B cell (primary cell): ENCODE measurements at regions not wholly inside any gene's neighbourhood (a gene's known extent, or its start where the extent isn't known, plus 50 kb on each side); places are given as distances from the start of the nearest gene placed in this dataset.

ENCODE experiments used
- ATAC-seq: fragments of 200-7000 bp; cut with Tn5 transposase; one replicate; pipeline ENCODE4 v1.10.0; 2021; ENCODE audit warnings: low read depth, mild to moderate bottlenecking, moderate number of reproducible peaks, moderate library complexity
- CTCF ChIA-PET: fragments of 350-600 bp; sonication (Branson Sonifier 250); formaldehyde crosslinking; loops from one replicate; lab custom pipeline; 2021; ENCODE audit warnings: antibody characterized with exemption, inconsistent platforms; lab: Charles Lee
- POLR2A ChIA-PET: fragments of 350-600 bp; sonication (Branson Sonifier 250); formaldehyde crosslinking; loops from one replicate; lab custom pipeline; 2021; ENCODE audit warnings: antibody characterized with exemption; lab: Charles Lee
- DNase-seq: peaks from one replicate; pipeline ENCODE4 v3.0.0; 2013
- H2AFZ ChIP-seq: 2 replicates; pipeline ENCODE4 v1.6.1; 2012; ENCODE audit warnings: mild to moderate bottlenecking, low read depth, low read length; ENCODE audit not compliant: insufficient read depth, poor library complexity, severe bottlenecking
- H3K27ac ChIP-seq, 2 donors: 1 replicate in 1 of 2; 2 replicates in 1 of 2; pipeline ENCODE4 v1.5.1; 2012 to 2013; ENCODE audit warnings: low read length in 2 of 2, mild to moderate bottlenecking in 2 of 2, moderate library complexity in 1 of 2
- H3K27me3 ChIP-seq, 4 experiments: fragments of 200-600 bp in 1 of 4; sonication (generic) in 1 of 4; replicated peaks in 1 of 4; 1 replicate in 2 of 4; 2 replicates in 2 of 4; pipeline versions ENCODE4 v1.6.1 to v1.7.0; 2013 to 2016; ENCODE audit warnings: low read length in 3 of 4, mild to moderate bottlenecking in 2 of 4, mixed read lengths in 1 of 4, moderate library complexity in 1 of 4; ENCODE audit not compliant: insufficient read depth in 4 of 4, control insufficient read depth in 3 of 4; ENCODE audit errors: control extremely low read depth in 1 of 4
- H3K36me3 ChIP-seq, 2 experiments: replicated peaks in 1 of 2; 1 replicate in 1 of 2; 2 replicates in 1 of 2; pipeline versions ENCODE4 v1.6.1 to v1.7.1; 2013; ENCODE audit warnings: low read length in 1 of 2; ENCODE audit not compliant: insufficient read depth in 2 of 2, control insufficient read depth in 1 of 2; ENCODE audit errors: control extremely low read depth in 1 of 2, extremely low read depth in 1 of 2
- H3K4me1 ChIP-seq, 2 donors: fragments of 200-600 bp in 1 of 2; sonication (generic) in 1 of 2; 1 replicate in 1 of 2; 2 replicates in 1 of 2; pipeline versions ENCODE4 v1.5.1 to v1.6.1; 2013 to 2017; ENCODE audit warnings: low read length in 2 of 2; ENCODE audit not compliant: control insufficient read depth in 2 of 2, insufficient read depth in 2 of 2
- H3K4me2 ChIP-seq: replicated peaks from 2 replicates; pipeline ENCODE3; 2012; ENCODE audit warnings: mild to moderate bottlenecking, low read depth, low read length; ENCODE audit not compliant: poor library complexity, severe bottlenecking
- H3K4me3 ChIP-seq, 5 experiments: fragments of 200-600 bp in 1 of 5; sonication (generic) in 1 of 5; 1 replicate in 3 of 5; 2 replicates in 2 of 5; pipeline versions ENCODE4 v1.5.1 to v1.7.0; 2011 to 2016; ENCODE audit warnings: low read length in 4 of 5, mild to moderate bottlenecking in 4 of 5, low read depth in 2 of 5, control low read depth in 1 of 5, moderate library complexity in 1 of 5; ENCODE audit not compliant: insufficient read depth in 1 of 5; ENCODE audit errors: control extremely low read depth in 1 of 5, extremely low read depth in 1 of 5
- H3K79me2 ChIP-seq: fragments of 200-600 bp; sonication (generic); one replicate; pipeline ENCODE4 v1.6.0; 2016; ENCODE audit warnings: low read length; ENCODE audit not compliant: control insufficient read depth, insufficient read depth
- H3K9ac ChIP-seq: fragments of 200-600 bp; sonication (generic); 2 replicates; pipeline ENCODE4 v1.6.1; 2017; ENCODE audit warnings: mild to moderate bottlenecking, low read length, moderate library complexity
- H3K9me3 ChIP-seq, 3 donors: one replicate each; pipeline versions ENCODE4 v1.6.1 to v1.7.1; 2013; ENCODE audit warnings: low read length in 2 of 3; ENCODE audit not compliant: control insufficient read depth in 2 of 3, insufficient read depth in 1 of 3; ENCODE audit errors: control extremely low read depth in 1 of 3
- H4K20me1 ChIP-seq: 2 replicates; pipeline ENCODE4 v1.6.0; 2012; ENCODE audit warnings: mild to moderate bottlenecking, low read length; ENCODE audit not compliant: insufficient read depth, control insufficient read depth, poor library complexity, severe bottlenecking
- H3K27ac Mint-ChIP-seq: one replicate; pipeline ENCODE4 v1.8.0; 2021; ENCODE audit warnings: mixed read lengths
- H3K27me3 Mint-ChIP-seq: one replicate; pipeline ENCODE4 v1.8.0; 2021; ENCODE audit warnings: mixed read lengths
- H3K4me1 Mint-ChIP-seq: one replicate; pipeline ENCODE4 v1.8.0; 2021; ENCODE audit warnings: mixed read lengths
- H3K4me3 Mint-ChIP-seq: one replicate; pipeline ENCODE4 v1.8.0; 2021; ENCODE audit warnings: mixed read lengths
- H3K9me3 Mint-ChIP-seq: one replicate; pipeline ENCODE4 v1.8.0; 2022; ENCODE audit warnings: mixed read lengths; ENCODE audit not compliant: insufficient read depth
- EZH2 ChIP-seq: IDR thresholded peaks from 2 replicates; pipeline ENCODE4 v1.6.1; 2012; ENCODE audit warnings: borderline replicate concordance, low read depth, mild to moderate bottlenecking, moderate library complexity, low read length; ENCODE audit not compliant: insufficient read depth, poor library complexity, severe bottlenecking
- WGBS: methylation state at CpG from one replicate; pipeline ENCODE4 v1.1.5; 2013; ENCODE audit warnings: missing lambda C conversion rate; ENCODE audit not compliant: insufficient coverage; 5-methylcytosine and 5-hydroxymethylcytosine counted together
- intact Hi-C: fragments of 100-400 bp; cut with micrococcal nuclease; formaldehyde crosslinking; loops from one replicate; pipeline ENCODE4 v1.10.0; 2022
- TF ChIP-seq, protein P1 (sequence below): fragments of 200-600 bp; IDR thresholded peaks from one replicate; pipeline ENCODE4 v1.8.0; 2022; ENCODE audit warnings: antibody characterized with exemption, mild to moderate bottlenecking

DNA sequence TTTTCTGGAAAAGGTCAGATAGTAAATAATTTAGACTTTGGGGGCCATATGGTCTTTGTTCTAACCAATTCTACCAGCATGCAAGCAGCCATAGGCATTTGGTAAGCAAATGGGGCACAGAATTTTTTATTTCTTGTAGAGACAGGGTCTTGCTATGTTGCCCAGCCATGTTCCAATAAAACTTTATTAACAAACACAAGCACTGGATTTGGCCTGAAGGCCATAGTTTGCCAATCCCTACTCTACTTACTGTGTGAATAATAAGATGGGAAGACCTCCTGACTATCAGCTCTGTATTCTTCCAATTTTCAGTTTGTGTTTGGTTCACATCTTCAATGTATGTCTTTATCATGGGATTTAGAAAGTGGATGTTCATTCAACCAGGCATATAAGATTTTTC is 53.0 kb upstream of the SERP2 start:
- H3K79me2 ChIP-seq: no peaks in the 10 kb centered on the region
- Mint-ChIP-seq H3K27ac (no peak overlapping the region), H3K4me1 (no peaks in the 10 kb centered on the region), H3K9me3 (peaks cover 6% of the 10 kb centered on the region), H3K27me3 (peaks cover 8% of the 10 kb centered on the region), H3K4me3 (no peak overlapping the region)
- H3K4me2 ChIP-seq: no peak overlapping the region
- CTCF ChIA-PET: no interaction called here
- H3K4me3 ChIP-seq: no peak overlapping the region
- H3K9ac ChIP-seq: no peak overlapping the region
- no peaks in the 10 kb centered on the region for H3K4me1 ChIP-seq
- ATAC-seq (no peak), DNase-seq (no peak)
- POLR2A ChIA-PET: no interaction called here
- H2AFZ ChIP-seq: no peak overlapping the region
- H3K9me3 ChIP-seq: no peaks in the 10 kb centered on the region
- no peak overlapping the region for H3K27ac ChIP-seq
- H3K27me3 ChIP-seq: peaks cover 0 to 8% (median 0%) of the 10 kb centered on the region in 4 experiments
- H3K36me3 ChIP-seq: no peaks in the 10 kb centered on the region
- intact Hi-C loops: no loop called here
- no peaks in the 10 kb centered on the region for H4K20me1 ChIP-seq
- no peak for TF ChIP-seq EZH2
- TF ChIP-seq, protein P1, sequence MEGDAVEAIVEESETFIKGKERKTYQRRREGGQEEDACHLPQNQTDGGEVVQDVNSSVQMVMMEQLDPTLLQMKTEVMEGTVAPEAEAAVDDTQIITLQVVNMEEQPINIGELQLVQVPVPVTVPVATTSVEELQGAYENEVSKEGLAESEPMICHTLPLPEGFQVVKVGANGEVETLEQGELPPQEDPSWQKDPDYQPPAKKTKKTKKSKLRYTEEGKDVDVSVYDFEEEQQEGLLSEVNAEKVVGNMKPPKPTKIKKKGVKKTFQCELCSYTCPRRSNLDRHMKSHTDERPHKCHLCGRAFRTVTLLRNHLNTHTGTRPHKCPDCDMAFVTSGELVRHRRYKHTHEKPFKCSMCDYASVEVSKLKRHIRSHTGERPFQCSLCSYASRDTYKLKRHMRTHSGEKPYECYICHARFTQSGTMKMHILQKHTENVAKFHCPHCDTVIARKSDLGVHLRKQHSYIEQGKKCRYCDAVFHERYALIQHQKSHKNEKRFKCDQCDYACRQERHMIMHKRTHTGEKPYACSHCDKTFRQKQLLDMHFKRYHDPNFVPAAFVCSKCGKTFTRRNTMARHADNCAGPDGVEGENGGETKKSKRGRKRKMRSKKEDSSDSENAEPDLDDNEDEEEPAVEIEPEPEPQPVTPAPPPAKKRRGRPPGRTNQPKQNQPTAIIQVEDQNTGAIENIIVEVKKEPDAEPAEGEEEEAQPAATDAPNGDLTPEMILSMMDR: no peak

DNA sequence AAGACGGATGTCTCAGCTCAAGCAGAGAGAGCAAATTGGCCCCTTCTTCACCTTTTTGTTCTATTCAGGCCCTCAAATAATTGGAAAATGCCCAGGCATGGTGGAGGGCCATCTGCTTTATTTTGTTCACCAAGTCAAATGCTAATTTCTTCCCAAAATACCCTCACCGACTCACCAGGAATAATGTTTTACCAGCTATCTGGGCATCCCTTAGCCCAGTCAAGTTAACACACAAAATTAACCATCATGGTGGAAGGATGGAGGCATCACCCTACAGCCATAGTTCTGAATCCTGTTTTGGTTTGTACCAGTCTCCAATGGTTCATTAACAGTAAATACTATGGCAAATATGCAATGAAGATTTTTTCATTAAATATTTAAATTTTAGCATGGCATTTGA is 51.7 kb upstream of the SERP2 start:
- peaks cover 6% of the 10 kb centered on the region for H3K27me3 Mint-ChIP-seq
- POLR2A ChIA-PET: no interaction called here

More for the DNA sequence above, 51.7 kb upstream of the SERP2 start:
- Mint-ChIP-seq H3K27ac (no peak overlapping the region), H3K9me3 (peaks cover 6% of the 10 kb centered on the region), H3K4me1 (no peaks in the 10 kb centered on the region), H3K4me3 (no peak overlapping the region)
- ATAC-seq (no peak), DNase-seq (no peak)
- Histone ChIP-seq H3K79me2 (no peaks in the 10 kb centered on the region), H3K27ac (no peak overlapping the region), H3K4me3 (no peak overlapping the region), H2AFZ (no peak overlapping the region), H4K20me1 (no peaks in the 10 kb centered on the region), H3K4me2 (no peak overlapping the region), H3K9ac (no peak overlapping the region), H3K9me3 (no peaks in the 10 kb centered on the region), H3K27me3 (peaks cover 0 to 8% (median 0%) of the 10 kb centered on the region in 4 experiments), H3K4me1 (no peaks in the 10 kb centered on the region), H3K36me3 (no peaks in the 10 kb centered on the region)
- CTCF ChIA-PET: no interaction called here
- intact Hi-C loops: no loop called here
- TF ChIP-seq, protein P1: no peak
- TF ChIP-seq EZH2: no peak
- no CpG with 5 or more reads among the region's 2 CpGs for WGBS
